Smooth muscle cell (in vitro differentiated cells): ENCODE measurements at regions not wholly inside any gene's neighbourhood (a gene's known extent, or its start where the extent isn't known, plus 50 kb on each side); places are given as distances from the start of the nearest gene placed in this dataset.

Experiments
- DNase-seq: peaks from one replicate; lab custom pipeline; 2025; ENCODE audit not compliant: unreplicated experiment; lab: John Stamatoyannopoulos, UW
- H2AFZ ChIP-seq: fragments of 200-600 bp; sonication (generic); 2 replicates; pipeline ENCODE4 v1.6.0; 2016; ENCODE audit warnings: antibody characterized with exemption, low read depth, mild to moderate bottlenecking
- H3F3A ChIP-seq: fragments of 200-600 bp; sonication (generic); 2 replicates; pipeline ENCODE4 v1.6.0; 2017; ENCODE audit warnings: antibody characterized with exemption, low read depth
- H3K27ac ChIP-seq: fragments of 200-600 bp; sonication (generic); 2 replicates; pipeline ENCODE4 v1.5.1; 2016; ENCODE audit warnings: low read depth, mild to moderate bottlenecking
- H3K27me3 ChIP-seq: fragments of 200-600 bp; sonication (generic); 2 replicates; pipeline ENCODE4 v1.6.1; 2016; ENCODE audit warnings: low read depth, mild to moderate bottlenecking
- H3K36me3 ChIP-seq: fragments of 200-600 bp; sonication (generic); 2 replicates; pipeline ENCODE4 v1.5.1; 2016; ENCODE audit warnings: low read depth
- H3K4me1 ChIP-seq: fragments of 200-600 bp; sonication (generic); 2 replicates; pipeline ENCODE4 v1.5.1; 2016; ENCODE audit warnings: low read depth
- H3K4me2 ChIP-seq: fragments of 200-600 bp; sonication (generic); 2 replicates; pipeline ENCODE4 v1.6.0; 2016; ENCODE audit warnings: mild to moderate bottlenecking
- H3K4me3 ChIP-seq: fragments of 200-600 bp; sonication (generic); 2 replicates; pipeline ENCODE4 v1.5.1; 2016; ENCODE audit warnings: mild to moderate bottlenecking
- H3K79me2 ChIP-seq: fragments of 200-600 bp; sonication (generic); 2 replicates; pipeline ENCODE4 v1.6.0; 2016; ENCODE audit warnings: low read depth, mild to moderate bottlenecking
- H3K9ac ChIP-seq: fragments of 200-600 bp; sonication (generic); 2 replicates; pipeline ENCODE4 v1.6.0; 2016; ENCODE audit warnings: low read depth
- H3K9me3 ChIP-seq: fragments of 200-600 bp; sonication (generic); replicated peaks from 2 replicates; pipeline ENCODE4 v1.5.1; 2016; ENCODE audit warnings: low read depth
- H4K20me1 ChIP-seq: fragments of 200-600 bp; sonication (generic); 2 replicates; pipeline ENCODE4 v1.6.0; 2016; ENCODE audit warnings: low read depth
- WGBS: methylation state at CpG from one replicate; pipeline ENCODE4 v1.1.7; 2016; ENCODE audit warnings: low lambda C conversion rate; 5-methylcytosine and 5-hydroxymethylcytosine counted together
- TF ChIP-seq, protein P1 (sequence below): fragments of 200-600 bp; sonication (generic); IDR thresholded peaks from 2 replicates; pipeline ENCODE4 v1.5.1; 2017; ENCODE audit warnings: borderline replicate concordance, mild to moderate bottlenecking, antibody characterized with exemption; ENCODE audit not compliant: insufficient read depth, poor library complexity, severe bottlenecking

GRCh38 chr2:45300026-45300750 lies 290.9 kb upstream of the SIX2 start:
- no peak overlapping the region for H3K27ac ChIP-seq
- no peak overlapping the region for H3K4me3 ChIP-seq
- 92% methylated on average over 4 of the region's 4 CpGs for WGBS
- H2AFZ ChIP-seq, result no peak overlapping the region
- no peaks in the 10 kb centered on the region for H4K20me1 ChIP-seq
- no peak for DNase-seq
- H3K4me2 ChIP-seq, result no peak overlapping the region
- H3K27me3 ChIP-seq, result peaks cover 20% of the 10 kb centered on the region
- no peaks in the 10 kb centered on the region for H3F3A ChIP-seq
- TF ChIP-seq, protein P1, sequence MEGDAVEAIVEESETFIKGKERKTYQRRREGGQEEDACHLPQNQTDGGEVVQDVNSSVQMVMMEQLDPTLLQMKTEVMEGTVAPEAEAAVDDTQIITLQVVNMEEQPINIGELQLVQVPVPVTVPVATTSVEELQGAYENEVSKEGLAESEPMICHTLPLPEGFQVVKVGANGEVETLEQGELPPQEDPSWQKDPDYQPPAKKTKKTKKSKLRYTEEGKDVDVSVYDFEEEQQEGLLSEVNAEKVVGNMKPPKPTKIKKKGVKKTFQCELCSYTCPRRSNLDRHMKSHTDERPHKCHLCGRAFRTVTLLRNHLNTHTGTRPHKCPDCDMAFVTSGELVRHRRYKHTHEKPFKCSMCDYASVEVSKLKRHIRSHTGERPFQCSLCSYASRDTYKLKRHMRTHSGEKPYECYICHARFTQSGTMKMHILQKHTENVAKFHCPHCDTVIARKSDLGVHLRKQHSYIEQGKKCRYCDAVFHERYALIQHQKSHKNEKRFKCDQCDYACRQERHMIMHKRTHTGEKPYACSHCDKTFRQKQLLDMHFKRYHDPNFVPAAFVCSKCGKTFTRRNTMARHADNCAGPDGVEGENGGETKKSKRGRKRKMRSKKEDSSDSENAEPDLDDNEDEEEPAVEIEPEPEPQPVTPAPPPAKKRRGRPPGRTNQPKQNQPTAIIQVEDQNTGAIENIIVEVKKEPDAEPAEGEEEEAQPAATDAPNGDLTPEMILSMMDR, result no peak
- no peaks in the 10 kb centered on the region for H3K9me3 ChIP-seq
- H3K79me2 ChIP-seq, result no peaks in the 10 kb centered on the region
- no peak overlapping the region for H3K9ac ChIP-seq
- no peaks in the 10 kb centered on the region for H3K36me3 ChIP-seq
- H3K4me1 ChIP-seq, result no peaks in the 10 kb centered on the region

DNA sequence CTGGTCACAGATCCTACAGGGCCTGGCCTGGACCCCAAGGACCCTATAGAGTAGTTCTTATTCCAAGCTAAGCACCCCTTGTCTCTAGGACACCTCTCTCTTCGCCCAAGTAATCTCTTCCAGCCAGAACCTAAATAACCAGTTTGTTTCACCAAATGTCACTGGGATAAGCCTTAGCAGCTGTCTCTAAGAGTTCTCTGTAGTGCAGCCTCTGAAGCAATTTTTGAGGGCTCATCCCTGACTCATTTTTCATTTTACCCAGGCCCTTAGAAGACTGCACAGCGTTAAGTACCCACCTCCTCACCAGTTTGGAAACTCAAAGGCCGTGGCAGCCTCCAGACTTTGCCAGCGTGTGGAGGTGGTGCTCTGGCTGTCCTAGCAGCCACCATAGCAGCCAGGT lies 290.1 kb upstream of the SIX2 start:
- H3K36me3 ChIP-seq, result no peaks in the 10 kb centered on the region
- no peak for DNase-seq
- H3K9ac ChIP-seq, result no peak overlapping the region
- no peak overlapping the region for H3K4me3 ChIP-seq
- peaks cover 12% of the 10 kb centered on the region for H3K27me3 ChIP-seq
- WGBS, result 86% methylated on average over 4 of the region's 4 CpGs
- no peak overlapping the region for H2AFZ ChIP-seq
- H3F3A ChIP-seq, result no peaks in the 10 kb centered on the region
- H3K27ac ChIP-seq, result no peak overlapping the region
- no peak overlapping the region for H3K4me2 ChIP-seq
- TF ChIP-seq, protein P1, result no peak
- no peaks in the 10 kb centered on the region for H3K9me3 ChIP-seq
- H4K20me1 ChIP-seq, result no peaks in the 10 kb centered on the region
- no peaks in the 10 kb centered on the region for H3K79me2 ChIP-seq
- no peaks in the 10 kb centered on the region for H3K4me1 ChIP-seq

DNA sequence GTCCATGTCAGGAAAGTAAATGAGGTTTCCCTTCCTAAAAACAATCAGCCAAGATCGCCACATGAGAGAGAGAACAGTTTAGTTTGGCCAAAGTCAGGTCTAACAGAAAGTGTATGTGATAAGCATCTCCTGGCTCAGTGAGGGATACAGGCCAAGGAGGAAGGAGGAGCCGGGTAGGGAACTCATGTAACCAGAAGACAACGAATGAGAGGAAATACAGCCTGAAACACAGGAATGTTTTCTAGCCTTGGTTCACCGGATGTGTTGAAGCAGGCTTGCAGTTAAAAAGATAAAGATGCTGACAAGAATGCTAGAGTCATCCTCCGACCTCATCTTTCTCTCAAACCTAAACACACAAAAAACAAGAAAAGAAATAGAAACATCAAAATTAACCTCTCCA lies 283.9 kb upstream of the SIX2 start:
- Histone ChIP-seq H3K79me2 (no peaks in the 10 kb centered on the region), H3K9me3 (no peaks in the 10 kb centered on the region), H3K36me3 (no peaks in the 10 kb centered on the region), H3K4me3 (no peak overlapping the region), H3F3A (no peaks in the 10 kb centered on the region), H2AFZ (no peak overlapping the region), H4K20me1 (no peaks in the 10 kb centered on the region), H3K27me3 (no peaks in the 10 kb centered on the region), H3K9ac (no peak overlapping the region), H3K27ac (no peak overlapping the region), H3K4me1 (no peaks in the 10 kb centered on the region), H3K4me2 (no peak overlapping the region)
- DNase-seq, result no peak
- WGBS, result 46% methylated on average over 5 of the region's 5 CpGs
- TF ChIP-seq, protein P1, result no peak

DNA sequence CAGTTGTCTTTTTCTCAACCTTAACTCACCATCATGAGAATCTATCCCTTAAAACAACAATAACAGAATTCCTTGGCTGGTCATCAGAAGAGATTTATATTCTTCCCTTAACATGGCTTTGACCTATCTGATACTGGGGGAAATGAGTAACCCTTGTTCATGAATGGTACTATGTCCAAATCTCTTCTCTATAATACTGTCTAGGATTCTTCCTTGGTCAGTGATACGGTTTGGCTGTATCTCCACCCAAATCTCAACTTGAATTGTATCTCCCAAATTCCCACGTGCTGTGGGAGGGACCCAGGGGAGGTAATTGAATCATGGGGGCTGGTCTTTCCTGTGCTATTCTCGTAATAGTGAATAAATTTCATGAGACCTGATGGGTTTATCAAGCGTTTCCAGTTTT lies 282.0 kb upstream of the SIX2 start:
- Histone ChIP-seq H3K79me2 (no peaks in the 10 kb centered on the region), H3K4me3 (no peak overlapping the region), H4K20me1 (no peaks in the 10 kb centered on the region), H3K27ac (no peak overlapping the region), H3K27me3 (no peaks in the 10 kb centered on the region), H3K4me2 (no peak overlapping the region), H3K4me1 (no peaks in the 10 kb centered on the region), H3K9me3 (no peaks in the 10 kb centered on the region), H3K36me3 (no peaks in the 10 kb centered on the region), H3F3A (no peaks in the 10 kb centered on the region), H3K9ac (no peak overlapping the region), H2AFZ (no peak overlapping the region)
- TF ChIP-seq, protein P1, result no peak
- 91% methylated on average over 4 of the region's 4 CpGs for WGBS
- DNase-seq, result no peak
